Ishikawa (cell line): ENCODE measurements at regions not wholly inside any gene's neighbourhood (a gene's known extent, or its start where the extent isn't known, plus 50 kb on each side); places are given as distances from the start of the nearest gene placed in this dataset.

Experiments
- CEBPB ChIP-seq: IDR thresholded peaks from 2 replicates; pipeline ENCODE4 v1.6.1; 2012
- CREB1 ChIP-seq: IDR thresholded peaks from 2 replicates; pipeline ENCODE4 v1.6.1; 2012; ENCODE audit warnings: low read depth
- EP300 ChIP-seq: IDR thresholded peaks from 2 replicates; pipeline ENCODE4 v1.6.1; 2012; ENCODE audit warnings: borderline replicate concordance
- MAX ChIP-seq: IDR thresholded peaks from 2 replicates; pipeline ENCODE4 v1.6.1; 2012
- RAD21 ChIP-seq: IDR thresholded peaks from 2 replicates; pipeline ENCODE4 v1.6.1; 2012; ENCODE audit warnings: low read depth
- REST ChIP-seq: IDR thresholded peaks from 2 replicates; pipeline ENCODE4 v1.6.1; 2012; ENCODE audit warnings: low read depth, mild to moderate bottlenecking
- TAF1 ChIP-seq: IDR thresholded peaks from 2 replicates; pipeline ENCODE4 v1.6.1; 2012; ENCODE audit warnings: low read depth, mild to moderate bottlenecking
- TCF12 ChIP-seq: IDR thresholded peaks from 2 replicates; pipeline ENCODE4 v1.6.1; 2012; ENCODE audit warnings: low read depth
- USF1 ChIP-seq: IDR thresholded peaks from 2 replicates; pipeline ENCODE4 v1.6.1; 2012
- YY1 ChIP-seq: IDR thresholded peaks from 2 replicates; pipeline ENCODE4 v1.6.1; 2012; ENCODE audit warnings: low read depth

- TF ChIP-seq EP300 (no peak), TAF1 (no peak), REST (no peak), MAX (no peak), CREB1 (no peak), CEBPB (no peak), TCF12 (no peak), RAD21 (no peak), YY1 (no peak), USF1 (no peak)
These were observed 418.2 kb downstream of the GABRG2 start for GRCh38 chr5:162485666-162486292.
